GM23248 (cell line): ENCODE measurements at regions not wholly inside any gene's neighbourhood (a gene's known extent, or its start where the extent isn't known, plus 50 kb on each side); places are given as distances from the start of the nearest gene placed in this dataset.

Experiments used
- EZH2 ChIP-seq: fragments of 200-600 bp; sonication (generic); IDR thresholded peaks from 2 replicates; pipeline ENCODE4 v1.6.1; 2018; ENCODE audit warnings: antibody characterized with exemption, mild to moderate bottlenecking; ENCODE audit not compliant: insufficient read depth, poor library complexity, severe bottlenecking
- EZH2phosphoT487 ChIP-seq: fragments of 200-600 bp; sonication (generic); IDR thresholded peaks from 2 replicates; pipeline ENCODE4 v1.6.1; 2018; ENCODE audit warnings: antibody characterized with exemption, moderate library complexity, mild to moderate bottlenecking, low read depth; ENCODE audit not compliant: insufficient read depth

DNA sequence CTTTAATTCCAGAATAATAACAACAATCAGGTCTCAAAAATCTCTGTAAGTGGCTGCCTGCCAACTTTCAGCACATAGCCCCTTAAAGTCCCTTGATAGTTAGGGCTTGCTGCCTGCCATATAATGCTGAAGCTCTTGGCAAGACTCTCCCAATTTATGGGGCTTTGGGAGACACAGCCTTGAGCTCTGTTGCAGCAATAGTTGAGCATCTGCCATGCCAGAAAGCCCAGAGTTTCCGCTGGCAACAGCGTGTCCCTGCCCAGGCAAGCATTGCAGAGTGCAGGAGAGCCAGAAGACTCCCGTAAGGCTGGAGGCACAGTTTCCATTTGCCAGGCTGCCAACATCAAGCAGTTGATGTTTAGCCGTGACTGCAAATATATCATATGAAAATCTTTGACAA is 678.5 kb upstream of the NUDT12 start:
- TF ChIP-seq EZH2 (no peak), EZH2phosphoT487 (no peak)
